Naive thymus-derived CD4-positive, alpha-beta T cell (primary cell): ENCODE measurements at regions not wholly inside any gene's neighbourhood (a gene's known extent, or its start where the extent isn't known, plus 50 kb on each side); places are given as distances from the start of the nearest gene placed in this dataset.

Source experiments
- ATAC-seq: fragments of 150-1000 bp; cut with Tn5 transposase; 2 replicates; pipeline ENCODE4 v1.10.0; 2021; ENCODE audit warnings: mild to moderate bottlenecking, moderate library complexity
- CTCF ChIA-PET: fragments of 350-600 bp; sonication (Branson Sonifier 250); formaldehyde crosslinking; loops from one replicate; lab custom pipeline; 2021; ENCODE audit warnings: antibody characterized with exemption; lab: Charles Lee
- POLR2A ChIA-PET: fragments of 350-600 bp; sonication (Branson Sonifier 250); formaldehyde crosslinking; loops from one replicate; lab custom pipeline; 2021; ENCODE audit warnings: antibody characterized with exemption, inconsistent platforms; lab: Charles Lee
- DNase-seq, 9 donors: peaks; one replicate each; pipeline versions ENCODE4 v3.0.0 to v3.0.0-alpha.2; 2020 to 2022; ENCODE audit warnings: mixed read lengths in 1 of 9
- H3K27ac ChIP-seq: one replicate; pipeline ENCODE4 v1.7.0; 2013; ENCODE audit warnings: mild to moderate bottlenecking, low read depth, low read length, moderate library complexity
- H3K27me3 ChIP-seq, 2 donors: one replicate each; pipeline ENCODE4 v1.7.0; 2013; ENCODE audit warnings: low read length in 2 of 2, mild to moderate bottlenecking in 2 of 2, moderate library complexity in 2 of 2; ENCODE audit not compliant: control insufficient read depth in 2 of 2, insufficient read depth in 2 of 2
- H3K36me3 ChIP-seq, 3 experiments: 1 replicate in 2 of 3; 2 replicates in 1 of 3; pipeline ENCODE4 v1.7.0; 2013; ENCODE audit warnings: low read length in 3 of 3, mild to moderate bottlenecking in 3 of 3, moderate library complexity in 1 of 3; ENCODE audit not compliant: insufficient read depth in 3 of 3, control insufficient read depth in 2 of 3
- H3K4me1 ChIP-seq, 2 donors: one replicate each; pipeline ENCODE4 v1.7.0; 2013; ENCODE audit warnings: low read length in 2 of 2, mild to moderate bottlenecking in 2 of 2, moderate library complexity in 1 of 2; ENCODE audit not compliant: control insufficient read depth in 2 of 2, insufficient read depth in 2 of 2
- H3K4me3 ChIP-seq: 2 replicates; pipeline ENCODE4 v1.7.0; 2013; ENCODE audit warnings: mild to moderate bottlenecking, low read length
- H3K9me3 ChIP-seq, 3 experiments: 1 replicate in 2 of 3; 2 replicates in 1 of 3; pipeline ENCODE4 v1.7.0; 2013; ENCODE audit warnings: low read length in 3 of 3; ENCODE audit not compliant: control insufficient read depth in 2 of 3
- H3K27ac Mint-ChIP-seq, 9 donors: one replicate each; pipeline ENCODE4 v1.8.0; 2020 to 2022; ENCODE audit warnings: mixed read lengths in 9 of 9, mild to moderate bottlenecking in 8 of 9, moderate library complexity in 5 of 9, inconsistent platforms in 2 of 9
- H3K27me3 Mint-ChIP-seq, 5 donors: one replicate each; pipeline ENCODE4 v1.8.0; 2021 to 2022; ENCODE audit warnings: mixed read lengths in 5 of 5, mild to moderate bottlenecking in 1 of 5
- H3K36me3 Mint-ChIP-seq, 5 donors: one replicate each; pipeline ENCODE4 v1.8.0; 2020 to 2022; ENCODE audit warnings: mixed read lengths in 5 of 5, mild to moderate bottlenecking in 3 of 5, inconsistent platforms in 1 of 5
- H3K4me1 Mint-ChIP-seq, 7 donors: one replicate each; pipeline ENCODE4 v1.8.0; 2020 to 2022; ENCODE audit warnings: mixed read lengths in 7 of 7, mild to moderate bottlenecking in 3 of 7, inconsistent platforms in 1 of 7
- H3K4me3 Mint-ChIP-seq, 10 donors: one replicate each; pipeline ENCODE4 v1.8.0; 2020 to 2022; ENCODE audit warnings: mild to moderate bottlenecking in 10 of 10, mixed read lengths in 10 of 10, moderate library complexity in 6 of 10, inconsistent platforms in 2 of 10
- H3K9me3 Mint-ChIP-seq, 11 donors: one replicate each; pipeline ENCODE4 v1.8.0; 2020 to 2022; ENCODE audit warnings: mixed read lengths in 11 of 11, mild to moderate bottlenecking in 4 of 11, inconsistent platforms in 1 of 11, moderate library complexity in 1 of 11
- intact Hi-C, 2 donors: fragments of 100-400 bp; cut with micrococcal nuclease; formaldehyde crosslinking; loops; one replicate each; pipeline ENCODE4 v1.15.1; 2023

GRCh38 chr1:76713535-76713934, 153.7 kb upstream of the ST6GALNAC5 start:
- Histone ChIP-seq H3K4me3 (no peak overlapping the region), H3K36me3 (no peaks in the 10 kb centered on the region), H3K9me3 (no peaks in the 10 kb centered on the region), H3K27ac (no peak overlapping the region), H3K27me3 (no peaks in the 10 kb centered on the region), H3K4me1 (no peaks in the 10 kb centered on the region)
- H3K4me3 Mint-ChIP-seq: no peak overlapping the region
- no peaks in the 10 kb centered on the region for H3K4me1 Mint-ChIP-seq
- peaks cover 0 to 19% (median 4%) of the 10 kb centered on the region in 5 donors for H3K27me3 Mint-ChIP-seq
- ATAC-seq: no peak
- POLR2A ChIA-PET: interaction anchor here (0.6 kb wide), 1 partner anchor 38 kb away, joined by 3 read pairs; no protein-coding TSS in a partner anchor
- CTCF ChIA-PET: no interaction called here
- no peaks in the 10 kb centered on the region for H3K9me3 Mint-ChIP-seq
- intact Hi-C loops: no loop called here
- no peak overlapping the region for H3K27ac Mint-ChIP-seq
- no peaks in the 10 kb centered on the region for H3K36me3 Mint-ChIP-seq
- DNase-seq: no peak

- H3K4me3 ChIP-seq: no peak overlapping the region
- Mint-ChIP-seq H3K27me3 (peaks cover 0 to 13% (median 4%) of the 10 kb centered on the region in 5 donors), H3K27ac (no peak overlapping the region), H3K9me3 (no peaks in the 10 kb centered on the region), H3K4me1 (no peaks in the 10 kb centered on the region), H3K36me3 (no peaks in the 10 kb centered on the region), H3K4me3 (no peak overlapping the region)
- ChIA-PET POLR2A (no interaction called here), CTCF (no interaction called here)
- DNase-seq (no peak), ATAC-seq (no peak)
- no peak overlapping the region for H3K27ac ChIP-seq
- H3K27me3 ChIP-seq: no peaks in the 10 kb centered on the region
- no peaks in the 10 kb centered on the region for H3K9me3 ChIP-seq
- intact Hi-C loops: no loop called here
- H3K4me1 ChIP-seq: no peaks in the 10 kb centered on the region
- no peaks in the 10 kb centered on the region for H3K36me3 ChIP-seq
These were observed 151.8 kb upstream of the ST6GALNAC5 start for GRCh38 chr1:76715474-76715873.

GRCh38 chr1:76723949-76724348, 143.3 kb upstream of the ST6GALNAC5 start:
- no peak overlapping the region for H3K27ac Mint-ChIP-seq
- H3K9me3 ChIP-seq: no peaks in the 10 kb centered on the region
- H3K4me1 ChIP-seq: no peaks in the 10 kb centered on the region
- H3K4me1 Mint-ChIP-seq: no peaks in the 10 kb centered on the region
- H3K36me3 ChIP-seq: no peaks in the 10 kb centered on the region
- H3K4me3 Mint-ChIP-seq: no peak overlapping the region
- no peaks in the 10 kb centered on the region for H3K27me3 ChIP-seq
- no peak overlapping the region for H3K27ac ChIP-seq
- DNase-seq (no peak), ATAC-seq (no peak)
- intact Hi-C loops: no loop called here
- POLR2A ChIA-PET: no interaction called here
- CTCF ChIA-PET: no interaction called here
- H3K4me3 ChIP-seq: no peak overlapping the region
- no peaks in the 10 kb centered on the region for H3K27me3 Mint-ChIP-seq
- no peaks in the 10 kb centered on the region for H3K36me3 Mint-ChIP-seq
- no peaks in the 10 kb centered on the region for H3K9me3 Mint-ChIP-seq

GRCh38 chr1:76724816-76725215, 142.5 kb upstream of the ST6GALNAC5 start:
- Mint-ChIP-seq H3K9me3 (no peaks in the 10 kb centered on the region), H3K27ac (no peak overlapping the region), H3K27me3 (no peaks in the 10 kb centered on the region), H3K4me3 (no peak overlapping the region), H3K36me3 (no peaks in the 10 kb centered on the region), H3K4me1 (no peaks in the 10 kb centered on the region)
- H3K36me3 ChIP-seq: no peaks in the 10 kb centered on the region
- ChIA-PET POLR2A (no interaction called here), CTCF (no interaction called here)
- no peaks in the 10 kb centered on the region for H3K27me3 ChIP-seq
- H3K4me3 ChIP-seq: no peak overlapping the region
- DNase-seq: no peak
- no peak overlapping the region for H3K27ac ChIP-seq
- intact Hi-C loops: no loop called here
- ATAC-seq: no peak
- H3K4me1 ChIP-seq: no peaks in the 10 kb centered on the region
- no peaks in the 10 kb centered on the region for H3K9me3 ChIP-seq

- Mint-ChIP-seq H3K4me1 (no peaks in the 10 kb centered on the region), H3K36me3 (no peaks in the 10 kb centered on the region), H3K4me3 (no peak overlapping the region), H3K27ac (no peak overlapping the region), H3K27me3 (no peaks in the 10 kb centered on the region), H3K9me3 (peaks cover 0 to 1% (median 0%) of the 10 kb centered on the region in 11 donors)
- no peak for DNase-seq
- Histone ChIP-seq H3K4me1 (no peaks in the 10 kb centered on the region), H3K27me3 (no peaks in the 10 kb centered on the region), H3K4me3 (no peak overlapping the region), H3K9me3 (no peaks in the 10 kb centered on the region), H3K36me3 (no peaks in the 10 kb centered on the region), H3K27ac (no peak overlapping the region)
- intact Hi-C loops: no loop called here
- CTCF ChIA-PET: no interaction called here
- no peak for ATAC-seq
- POLR2A ChIA-PET: no interaction called here
These were observed 141.2 kb upstream of the ST6GALNAC5 start for GRCh38 chr1:76725864-76726619.

- no peak overlapping the region for H3K4me3 ChIP-seq
- H3K27ac Mint-ChIP-seq: no peak overlapping the region
- H3K9me3 ChIP-seq: no peaks in the 10 kb centered on the region
- H3K4me3 Mint-ChIP-seq: no peak overlapping the region
- ATAC-seq (no peak), DNase-seq (no peak)
- H3K27me3 Mint-ChIP-seq: no peaks in the 10 kb centered on the region
- no peaks in the 10 kb centered on the region for H3K27me3 ChIP-seq
- peaks cover 0 to 1% (median 0%) of the 10 kb centered on the region in 11 donors for H3K9me3 Mint-ChIP-seq
- intact Hi-C loops: no loop called here
- H3K36me3 Mint-ChIP-seq: no peaks in the 10 kb centered on the region
- H3K4me1 Mint-ChIP-seq: no peaks in the 10 kb centered on the region
- H3K27ac ChIP-seq: no peak overlapping the region
- H3K4me1 ChIP-seq: no peaks in the 10 kb centered on the region
- no peaks in the 10 kb centered on the region for H3K36me3 ChIP-seq
- ChIA-PET CTCF (no interaction called here), POLR2A (no interaction called here)
These were observed 139.8 kb upstream of the ST6GALNAC5 start for GRCh38 chr1:76727520-76727919.

GRCh38 chr1:76729142-76729541, 138.1 kb upstream of the ST6GALNAC5 start:
- no peak overlapping the region for H3K4me3 Mint-ChIP-seq
- CTCF ChIA-PET: interaction anchor here (0.6 kb wide), 1 partner anchor 1402 kb away, joined by 3 read pairs; no protein-coding TSS in a partner anchor
- no peaks in the 10 kb centered on the region for H3K36me3 Mint-ChIP-seq
- no peak overlapping the region for H3K27ac ChIP-seq
- peaks cover 0 to 1% (median 0%) of the 10 kb centered on the region in 11 donors for H3K9me3 Mint-ChIP-seq
- DNase-seq: no peak
- POLR2A ChIA-PET: no interaction called here
- ATAC-seq: no peak
- H3K4me1 Mint-ChIP-seq: no peaks in the 10 kb centered on the region
- no peaks in the 10 kb centered on the region for H3K9me3 ChIP-seq
- no peaks in the 10 kb centered on the region for H3K36me3 ChIP-seq
- no peaks in the 10 kb centered on the region for H3K27me3 Mint-ChIP-seq
- H3K27ac Mint-ChIP-seq: no peak overlapping the region
- intact Hi-C loops: no loop called here
- H3K4me1 ChIP-seq: no peaks in the 10 kb centered on the region
- H3K27me3 ChIP-seq: no peaks in the 10 kb centered on the region
- no peak overlapping the region for H3K4me3 ChIP-seq
